NB4 (cell line): ENCODE measurements at regions not wholly inside any gene's neighbourhood (a gene's known extent, or its start where the extent isn't known, plus 50 kb on each side); places are given as distances from the start of the nearest gene placed in this dataset.

Source experiments
- DNase-seq: peaks from one replicate; pipeline ENCODE4 v3.0.0; 2010; ENCODE audit warnings: low read depth
- H3K4me3 ChIP-seq: one replicate; pipeline ENCODE4 v1.5.1; 2011; ENCODE audit warnings: mild to moderate bottlenecking, low read depth, low read length, moderate library complexity
- CTCF ChIP-seq: IDR thresholded peaks from one replicate; pipeline ENCODE4 v1.5.1; 2012; ENCODE audit warnings: low read depth, low read length
- MAX ChIP-seq: IDR thresholded peaks from 2 replicates; pipeline ENCODE4 v1.6.1; 2011; ENCODE audit warnings: low read depth, low read length
- MYC ChIP-seq: IDR thresholded peaks from 2 replicates; pipeline ENCODE4 v1.6.1; 2011; ENCODE audit warnings: low read depth, low read length
- POLR2A ChIP-seq: IDR thresholded peaks from 2 replicates; pipeline ENCODE4 v1.6.1; 2011; ENCODE audit warnings: mild to moderate bottlenecking; ENCODE audit not compliant: insufficient read length; ENCODE audit errors: extremely low read depth

GRCh38 chr3:99521551-99521950, 116.8 kb upstream of the COL8A1 start:
- no peak overlapping the region for H3K4me3 ChIP-seq
- no peak for DNase-seq
- no peak for TF ChIP-seq MAX
- no peak for TF ChIP-seq MYC
- no peak for TF ChIP-seq POLR2A
- no peak for TF ChIP-seq CTCF

GRCh38 chr3:99520513-99520912, 117.9 kb upstream of the COL8A1 start:
- TF ChIP-seq MYC (no peak), POLR2A (no peak), CTCF (no peak), MAX (no peak)
- H3K4me3 ChIP-seq, result no peak overlapping the region
- DNase-seq, result no peak

DNA sequence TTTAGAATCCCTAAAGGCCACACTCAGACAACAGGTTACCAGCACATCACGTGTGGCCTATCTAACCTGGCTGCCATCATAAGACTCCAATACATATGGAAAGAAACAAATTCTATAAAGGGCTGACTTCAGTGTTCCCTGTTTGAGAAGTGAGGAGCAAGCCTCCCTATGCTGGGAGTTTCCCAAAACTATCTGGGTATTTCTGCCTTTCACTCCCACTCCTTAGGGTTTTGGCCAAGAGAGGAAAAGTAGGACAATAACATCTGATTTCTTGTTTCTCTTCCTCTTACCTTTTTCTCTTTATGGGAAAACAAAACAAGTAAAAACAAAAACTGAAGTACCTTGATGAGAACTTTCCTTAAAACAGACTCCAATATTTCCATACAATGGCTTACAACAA, 121.5 kb upstream of the COL8A1 start:
- no peak overlapping the region for H3K4me3 ChIP-seq
- TF ChIP-seq CTCF (no peak), POLR2A (no peak), MAX (no peak), MYC (no peak)
- no peak for DNase-seq

GRCh38 chr3:99515891-99516290, 122.5 kb upstream of the COL8A1 start:
- no peak overlapping the region for H3K4me3 ChIP-seq
- no peak for TF ChIP-seq CTCF
- TF ChIP-seq POLR2A, result no peak
- TF ChIP-seq MAX, result no peak
- no peak for TF ChIP-seq MYC
- DNase-seq, result no peak

DNA sequence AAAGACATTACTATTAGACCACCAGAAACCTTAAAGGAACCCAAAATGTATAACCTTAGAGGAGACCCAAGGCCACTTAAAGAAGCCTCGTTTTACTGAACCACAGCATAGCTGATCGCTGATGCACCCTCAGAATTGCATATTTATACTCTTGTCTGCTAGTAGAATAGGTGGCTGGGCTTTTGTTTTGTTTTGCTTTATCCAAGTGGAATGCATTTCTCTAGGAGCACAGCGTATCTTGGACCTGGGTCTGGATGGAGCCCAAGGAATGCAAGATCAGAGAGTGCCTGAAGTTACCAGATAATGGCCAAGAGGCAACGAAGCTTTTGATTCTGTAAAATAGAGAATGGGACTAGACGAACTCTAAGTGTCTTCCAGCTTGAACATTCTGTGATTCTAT, 129.2 kb upstream of the COL8A1 start:
- TF ChIP-seq MYC (no peak), MAX (no peak), CTCF (no peak), POLR2A (no peak)
- H3K4me3 ChIP-seq, result no peak overlapping the region
- DNase-seq, result no peak

DNA sequence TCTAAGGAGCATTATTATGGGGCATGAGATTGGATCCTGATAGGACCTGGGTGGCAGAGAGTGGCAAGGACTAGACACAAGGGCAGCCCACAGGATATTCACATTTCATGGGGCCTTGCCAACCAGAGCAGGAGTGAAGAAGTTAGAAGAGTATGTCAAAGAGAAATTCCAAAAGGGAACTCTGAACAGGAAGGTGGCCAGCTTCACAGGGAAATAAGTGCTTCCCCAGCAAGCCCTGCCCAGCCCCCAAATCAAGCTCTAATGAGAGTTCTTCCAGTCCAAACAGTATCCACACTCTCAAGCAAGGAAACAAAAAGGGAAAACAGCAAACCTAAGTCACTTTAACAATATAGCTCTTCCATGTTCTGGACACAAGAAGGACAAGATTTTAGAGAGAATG, 130.2 kb upstream of the COL8A1 start:
- H3K4me3 ChIP-seq, result no peak overlapping the region
- no peak for DNase-seq
- TF ChIP-seq MYC (no peak), POLR2A (no peak), MAX (no peak), CTCF (no peak)
